GM19043 (cell line): ENCODE measurements at regions not wholly inside any gene's neighbourhood (a gene's known extent, or its start where the extent isn't known, plus 50 kb on each side); places are given as distances from the start of the nearest gene placed in this dataset.

Source experiments
- ATAC-seq: cut with Tn5 transposase; IDR thresholded peaks from one replicate; pipeline ENCODE4 v1.9.1; 2021; ENCODE audit warnings: low read depth; ENCODE audit not compliant: unreplicated experiment

DNA sequence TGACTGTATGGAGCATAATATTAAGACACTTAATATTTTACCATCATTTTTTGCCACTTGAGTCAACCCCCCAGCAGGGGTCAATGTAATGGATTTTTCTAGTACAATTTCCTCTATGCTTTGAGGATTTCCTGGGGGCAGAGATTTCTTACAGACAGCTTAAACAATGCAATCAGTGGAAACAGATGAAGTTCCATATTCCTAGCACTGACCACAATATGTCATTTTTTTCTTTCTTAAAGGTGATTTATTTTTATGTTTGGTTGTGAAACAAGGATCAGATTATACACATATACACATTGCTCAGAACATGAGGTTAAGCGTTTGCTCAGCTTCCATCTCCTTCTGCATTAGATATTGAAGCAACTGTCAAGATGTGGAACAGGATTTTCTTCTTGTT, 82.0 kb upstream of the ID4 start:
- ATAC-seq = no peak

GRCh38 chr6:19757036-19757435, 80.1 kb upstream of the ID4 start:
- ATAC-seq = no peak

- no peak for ATAC-seq
Measured at GRCh38 chr6:19759117-19759880, 77.9 kb upstream of the ID4 start.

- ATAC-seq = no peak
Measured at GRCh38 chr6:19761121-19761520, 76.0 kb upstream of the ID4 start.

- no peak for ATAC-seq
Measured at GRCh38 chr6:19771753-19772336, 65.3 kb upstream of the ID4 start.

DNA sequence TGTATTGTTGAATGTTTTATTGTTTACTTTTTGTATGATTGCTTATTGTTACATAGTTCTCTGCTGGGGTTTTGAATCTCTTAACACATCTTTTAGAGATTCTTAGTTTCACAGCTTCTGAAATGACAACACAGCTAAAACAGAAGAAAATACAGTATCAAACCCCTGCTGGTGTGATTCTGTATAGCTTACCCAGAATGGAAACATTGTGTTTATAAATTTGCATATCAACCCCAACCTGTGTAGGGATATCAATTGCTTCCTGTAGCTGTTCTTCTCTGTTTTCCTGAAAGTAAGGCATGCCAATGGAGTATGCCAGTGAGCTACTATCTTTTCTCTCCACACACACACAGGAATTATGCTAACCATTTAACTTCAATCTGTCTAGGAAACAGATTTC, 64.3 kb upstream of the ID4 start:
- ATAC-seq = no peak

DNA sequence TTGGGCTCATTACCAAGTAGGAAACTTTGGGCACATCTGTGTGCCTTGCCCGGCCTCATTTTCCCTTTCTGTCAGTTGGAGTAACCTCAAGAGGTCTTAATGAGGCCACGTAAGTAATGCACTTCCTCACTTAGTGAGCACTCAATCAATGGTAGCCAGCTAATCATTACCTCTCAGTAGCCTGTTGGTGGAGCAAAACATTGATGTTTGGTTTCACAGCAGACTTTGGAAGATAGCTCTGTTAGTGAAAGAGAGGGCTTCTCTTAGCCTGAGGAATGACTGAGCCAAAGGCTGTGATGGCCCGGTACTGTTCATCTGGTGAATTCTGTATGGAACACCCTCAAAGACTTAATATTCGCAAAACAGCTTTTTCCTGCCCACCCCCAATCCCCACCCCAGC, 55.9 kb upstream of the ID4 start:
- ATAC-seq = no peak

DNA sequence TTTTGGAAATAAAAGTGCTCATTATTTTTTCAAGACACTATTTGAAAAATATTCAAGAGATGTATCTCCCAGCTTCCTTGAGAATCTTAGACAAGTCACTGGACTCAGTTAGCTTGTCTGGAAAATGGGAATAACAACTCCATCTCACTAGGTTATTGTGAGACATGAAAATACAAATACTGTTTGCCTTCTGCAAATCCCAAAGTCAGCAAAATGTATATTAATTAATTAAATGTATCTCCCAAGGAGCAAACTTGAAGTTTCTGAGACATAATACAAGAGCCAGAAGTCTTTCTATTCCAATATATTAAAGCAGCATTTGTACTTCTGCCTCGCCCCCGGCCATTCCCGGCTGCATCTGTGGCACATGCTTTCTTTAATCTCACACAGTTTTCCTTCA, 54.6 kb upstream of the ID4 start:
- no peak for ATAC-seq
